Esophagus squamous epithelium (tissue), 5 donors: ENCODE measurements at regions not wholly inside any gene's neighbourhood (a gene's known extent, or its start where the extent isn't known, plus 50 kb on each side); places are given as distances from the start of the nearest gene placed in this dataset.

Source experiments
- DNase-seq: peaks from one replicate; lab custom pipeline; 2025; lab: John Stamatoyannopoulos, UW
- H3K27ac ChIP-seq, 4 donors: fragments of 200-600 bp; sonication (generic); one replicate each; pipeline ENCODE4 v1.5.1; 2016 to 2019; ENCODE audit warnings: mild to moderate bottlenecking in 1 of 4
- H3K27me3 ChIP-seq, 4 donors: fragments of 200-600 bp; sonication (generic); 1 replicate in 3 of 4; 2 replicates in 1 of 4; pipeline versions ENCODE4 v1.5.1 to v1.6.0; 2017 to 2021; ENCODE audit warnings: antibody characterized with exemption in 1 of 4
- H3K36me3 ChIP-seq, 3 donors: fragments of 200-600 bp; sonication (generic); one replicate each; pipeline ENCODE4 v1.5.1; 2016 to 2019
- H3K4me1 ChIP-seq, 3 donors: fragments of 200-600 bp; sonication (generic); one replicate each; pipeline ENCODE4 v1.5.1; 2017 to 2019
- H3K4me3 ChIP-seq, 4 donors: fragments of 200-600 bp; sonication (generic); 1 replicate in 3 of 4; 2 replicates in 1 of 4; pipeline ENCODE4 v1.5.1; 2016 to 2019; ENCODE audit warnings: mild to moderate bottlenecking in 2 of 4, moderate library complexity in 1 of 4
- H3K9me3 ChIP-seq, 3 donors: fragments of 200-600 bp; sonication (generic); one replicate each; pipeline ENCODE4 v1.5.1; 2016 to 2019
- POLR2A ChIP-seq, 4 donors: fragments of 450-650 bp; IDR thresholded peaks; one replicate each; pipeline ENCODE4 v1.6.1; 2017; ENCODE audit warnings: antibody characterized with exemption in 4 of 4, mild to moderate bottlenecking in 4 of 4, moderate library complexity in 3 of 4
- WGBS, 2 donors: methylation state at CpG; one replicate each; pipeline ENCODE4 v1.1.5; 2018; 5-methylcytosine and 5-hydroxymethylcytosine counted together
- intact Hi-C: fragments of 100-400 bp; cut with DNase I; formaldehyde crosslinking; loops from one replicate; pipeline ENCODE4 v1.15.0; 2022
- TF ChIP-seq, protein P1 (sequence below), 6 experiments: fragments of 450-650 bp in 4 of 6; fragments of 200-600 bp in 2 of 6; sonication (generic) in 2 of 6; IDR thresholded peaks; one replicate each; pipeline ENCODE4 v1.5.1; 2016 to 2019; ENCODE audit warnings: antibody characterized with exemption in 6 of 6, mild to moderate bottlenecking in 4 of 6, moderate library complexity in 4 of 6
- donor health status: DM: yes; HTN: yes; CAD: no.

DNA sequence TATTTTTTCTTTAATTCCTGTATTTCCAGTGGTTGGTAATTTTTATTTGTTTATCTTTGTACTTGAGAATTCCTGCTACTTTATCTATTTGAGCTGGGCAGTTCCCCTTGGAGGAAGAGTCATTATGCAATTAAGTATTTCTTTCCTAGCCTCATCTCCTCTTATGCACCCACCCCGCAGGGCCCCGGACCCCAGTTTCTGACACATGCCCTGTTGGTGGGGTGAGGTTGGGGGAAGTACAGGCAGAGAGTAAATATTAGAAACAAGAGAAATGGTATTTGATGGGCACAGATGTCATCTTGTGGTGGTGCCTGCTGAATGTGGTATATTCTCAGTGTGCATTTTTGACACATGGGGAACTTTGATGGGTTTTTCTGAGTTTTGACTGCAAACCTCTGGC lies 602.7 kb upstream of the NOX3 start:
- TF ChIP-seq POLR2A (IDR thresholded peaks at IDR 0.05) = no peak
- TF ChIP-seq, protein P1, sequence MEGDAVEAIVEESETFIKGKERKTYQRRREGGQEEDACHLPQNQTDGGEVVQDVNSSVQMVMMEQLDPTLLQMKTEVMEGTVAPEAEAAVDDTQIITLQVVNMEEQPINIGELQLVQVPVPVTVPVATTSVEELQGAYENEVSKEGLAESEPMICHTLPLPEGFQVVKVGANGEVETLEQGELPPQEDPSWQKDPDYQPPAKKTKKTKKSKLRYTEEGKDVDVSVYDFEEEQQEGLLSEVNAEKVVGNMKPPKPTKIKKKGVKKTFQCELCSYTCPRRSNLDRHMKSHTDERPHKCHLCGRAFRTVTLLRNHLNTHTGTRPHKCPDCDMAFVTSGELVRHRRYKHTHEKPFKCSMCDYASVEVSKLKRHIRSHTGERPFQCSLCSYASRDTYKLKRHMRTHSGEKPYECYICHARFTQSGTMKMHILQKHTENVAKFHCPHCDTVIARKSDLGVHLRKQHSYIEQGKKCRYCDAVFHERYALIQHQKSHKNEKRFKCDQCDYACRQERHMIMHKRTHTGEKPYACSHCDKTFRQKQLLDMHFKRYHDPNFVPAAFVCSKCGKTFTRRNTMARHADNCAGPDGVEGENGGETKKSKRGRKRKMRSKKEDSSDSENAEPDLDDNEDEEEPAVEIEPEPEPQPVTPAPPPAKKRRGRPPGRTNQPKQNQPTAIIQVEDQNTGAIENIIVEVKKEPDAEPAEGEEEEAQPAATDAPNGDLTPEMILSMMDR (IDR thresholded peaks at IDR 0.05) = no peak
- 67 to 93% methylated on average over 2 of the region's 2 CpGs for WGBS, 2 donors
- intact Hi-C loops = no loop called here

GRCh38 chr6:156057869-156058268 lies 602.2 kb upstream of the NOX3 start:
- Histone ChIP-seq H3K4me3 (no peak overlapping the region), H3K9me3 (no peaks in the 10 kb centered on the region), H3K4me1 (no peaks in the 10 kb centered on the region), H3K27me3 (no peaks in the 10 kb centered on the region), H3K27ac (no peak overlapping the region), H3K36me3 (no peaks in the 10 kb centered on the region)
- TF ChIP-seq POLR2A (IDR thresholded peaks at IDR 0.05) = no peak
- TF ChIP-seq, protein P1 (IDR thresholded peaks at IDR 0.05) = no peak
- no peak for DNase-seq
- intact Hi-C loops = no loop called here
- 37 to 53% methylated on average over 5 of the region's 5 CpGs for WGBS, 2 donors

More for the DNA sequence above, 602.7 kb upstream of the NOX3 start:
- Histone ChIP-seq H3K27me3 (no peaks in the 10 kb centered on the region), H3K36me3 (no peaks in the 10 kb centered on the region), H3K4me3 (no peak overlapping the region), H3K27ac (no peak overlapping the region), H3K4me1 (no peaks in the 10 kb centered on the region), H3K9me3 (no peaks in the 10 kb centered on the region)
- no peak for DNase-seq

- Histone ChIP-seq H3K27me3 (no peaks in the 10 kb centered on the region), H3K4me1 (no peaks in the 10 kb centered on the region), H3K9me3 (no peaks in the 10 kb centered on the region), H3K36me3 (no peaks in the 10 kb centered on the region), H3K4me3 (no peak overlapping the region), H3K27ac (no peak overlapping the region)
- intact Hi-C loops = no loop called here
- DNase-seq = no peak
- WGBS, 2 donors = 75 to 83% methylated on average over 2 of the region's 2 CpGs
- no peak for TF ChIP-seq POLR2A (IDR thresholded peaks at IDR 0.05)
- TF ChIP-seq, protein P1 (IDR thresholded peaks at IDR 0.05) = no peak
Measured at GRCh38 chr6:156056085-156056484, 600.4 kb upstream of the NOX3 start.

GRCh38 chr6:156053626-156054025 lies 598.0 kb upstream of the NOX3 start:
- intact Hi-C loops = no loop called here
- no peak for TF ChIP-seq POLR2A (IDR thresholded peaks at IDR 0.05)
- TF ChIP-seq, protein P1 (IDR thresholded peaks at IDR 0.05) = no peak
- Histone ChIP-seq H3K4me1 (no peaks in the 10 kb centered on the region), H3K4me3 (no peak overlapping the region), H3K36me3 (no peaks in the 10 kb centered on the region), H3K27ac (no peak overlapping the region), H3K27me3 (no peaks in the 10 kb centered on the region), H3K9me3 (no peaks in the 10 kb centered on the region)
- WGBS, 2 donors = 86 to 89% methylated on average over 13 of the region's 13 CpGs
- no peak for DNase-seq

GRCh38 chr6:156046841-156047449 lies 591.3 kb upstream of the NOX3 start:
- Histone ChIP-seq H3K4me1 (no peaks in the 10 kb centered on the region), H3K36me3 (no peaks in the 10 kb centered on the region), H3K27me3 (no peaks in the 10 kb centered on the region), H3K4me3 (no peak overlapping the region), H3K27ac (no peak overlapping the region), H3K9me3 (no peaks in the 10 kb centered on the region)
- WGBS, 2 donors = 74 to 83% methylated on average over 7 to 8 of the region's 8 CpGs
- DNase-seq = no peak
- intact Hi-C loops = no loop called here
- TF ChIP-seq, protein P1 (IDR thresholded peaks at IDR 0.05) = no peak
- TF ChIP-seq POLR2A (IDR thresholded peaks at IDR 0.05) = no peak
